ENCODE measurements at regions not wholly inside any gene's neighbourhood (a gene's known extent, or its start where the extent isn't known, plus 50 kb on each side); places are given as distances from the start of the nearest gene placed in this dataset.
"Not testable (repeated sequence)": the region's sequence is repeated elsewhere in the genome, so short reads cannot be mapped to it uniquely, and the experiment has no call there.

DNA sequence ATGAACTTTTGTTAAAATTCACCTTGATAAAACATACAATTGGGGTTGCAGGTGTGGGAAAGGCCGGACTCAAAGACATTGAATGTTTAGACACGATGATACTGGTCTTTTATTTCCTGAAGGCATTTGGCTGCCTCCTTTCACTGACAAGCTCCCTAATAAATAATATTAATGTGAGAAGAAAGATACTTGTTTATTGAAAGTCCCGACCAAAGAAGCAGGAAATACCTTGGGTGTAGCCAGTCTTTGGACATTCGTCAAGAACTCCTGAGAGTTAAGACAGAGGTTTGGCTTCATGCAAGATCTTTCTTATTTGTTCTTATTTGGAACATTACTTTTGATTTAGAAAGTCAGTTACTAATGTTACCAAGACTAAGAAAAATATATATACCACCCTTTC lies 1133.8 kb upstream of the SEL1L start:
- H3K9me3 Mint-ChIP-seq, result no peaks in the 10 kb centered on the region
- ATAC-seq (no peak), DNase-seq (no peak)
- H3K27me3 Mint-ChIP-seq (ENCODE audit: low read depth), result no peaks in the 10 kb centered on the region
- H3K4me1 Mint-ChIP-seq (ENCODE audit: low read depth), result no peaks in the 10 kb centered on the region
- no peaks in the 10 kb centered on the region for H3K36me3 Mint-ChIP-seq (ENCODE audit: insufficient read depth)
- H3K4me3 Mint-ChIP-seq, result no peak overlapping the region

- no peaks in the 10 kb centered on the region for H3K36me3 Mint-ChIP-seq (ENCODE audit: insufficient read depth)
- DNase-seq (no peak), ATAC-seq (no peak)
- H3K4me3 Mint-ChIP-seq, result no peak overlapping the region
- no peaks in the 10 kb centered on the region for H3K27me3 Mint-ChIP-seq (ENCODE audit: low read depth)
- H3K4me1 Mint-ChIP-seq (ENCODE audit: low read depth), result no peaks in the 10 kb centered on the region
- no peaks in the 10 kb centered on the region for H3K9me3 Mint-ChIP-seq
Observed at GRCh38 chr14:82676403-82676802, 1142.8 kb upstream of the SEL1L start.

DNA sequence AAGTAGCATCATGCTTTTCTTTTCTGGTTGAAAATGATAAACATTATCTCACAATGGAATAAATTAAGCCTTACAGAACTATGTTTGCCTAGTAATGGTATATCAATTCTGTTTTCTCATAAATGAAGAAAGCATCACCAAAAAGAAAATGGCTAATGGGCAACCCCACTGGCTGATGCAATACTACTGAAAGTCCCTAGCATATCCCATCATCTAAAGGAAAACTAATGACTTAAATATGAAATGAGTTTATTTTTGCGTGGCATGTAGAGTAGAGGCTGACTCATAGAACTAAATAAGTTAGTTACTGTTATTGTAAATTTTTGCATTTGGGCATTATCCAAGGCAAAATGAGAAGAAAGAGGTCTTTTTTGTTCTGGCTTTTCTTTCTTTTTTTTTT lies 1156.3 kb upstream of the SEL1L start:
- Mint-ChIP-seq H3K36me3 (ENCODE audit: insufficient read depth) (no peaks in the 10 kb centered on the region), H3K4me1 (ENCODE audit: low read depth) (no peaks in the 10 kb centered on the region), H3K4me3 (no peak overlapping the region), H3K27me3 (ENCODE audit: low read depth) (no peaks in the 10 kb centered on the region), H3K9me3 (peaks cover 2% of the 10 kb centered on the region)
- ATAC-seq (no peak), DNase-seq (no peak)

DNA sequence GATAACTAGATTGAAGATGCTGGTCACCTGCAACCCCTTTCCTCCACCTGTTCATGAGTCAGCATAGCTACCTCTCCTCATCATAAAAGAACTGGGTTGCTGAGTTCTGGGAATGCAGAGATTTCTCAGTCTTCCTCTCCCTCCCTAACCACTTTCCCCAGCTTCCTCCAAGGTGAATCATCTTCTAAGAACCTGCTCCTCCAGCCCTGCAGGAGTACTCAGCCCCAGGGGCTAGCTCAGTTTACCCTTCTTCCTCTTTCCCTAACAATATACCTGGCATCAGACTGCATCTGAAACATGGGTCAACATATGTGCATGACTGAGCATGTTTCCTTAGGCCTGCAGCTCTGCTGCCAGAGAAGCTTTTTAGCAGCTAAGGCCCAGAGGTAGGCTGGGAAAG lies 1157.5 kb upstream of the SEL1L start:
- not testable (repeated sequence) for H3K27me3 Mint-ChIP-seq (ENCODE audit: low read depth); H3K4me3 Mint-ChIP-seq; H3K4me1 Mint-ChIP-seq (ENCODE audit: low read depth); H3K9me3 Mint-ChIP-seq; DNase-seq; ATAC-seq; H3K36me3 Mint-ChIP-seq (ENCODE audit: insufficient read depth)

- ATAC-seq (no peak), DNase-seq (no peak)
- Mint-ChIP-seq H3K27me3 (ENCODE audit: low read depth) (no peaks in the 10 kb centered on the region), H3K4me1 (ENCODE audit: low read depth) (no peaks in the 10 kb centered on the region), H3K36me3 (ENCODE audit: insufficient read depth) (no peaks in the 10 kb centered on the region), H3K9me3 (peaks cover 2% of the 10 kb centered on the region), H3K4me3 (no peak overlapping the region)
Observed at GRCh38 chr14:82694820-82695219, 1161.2 kb upstream of the SEL1L start.

- Mint-ChIP-seq H3K9me3 (peaks cover 12% of the 10 kb centered on the region), H3K27me3 (ENCODE audit: low read depth) (no peaks in the 10 kb centered on the region), H3K4me3 (no peak overlapping the region), H3K4me1 (ENCODE audit: low read depth) (no peaks in the 10 kb centered on the region), H3K36me3 (ENCODE audit: insufficient read depth) (no peaks in the 10 kb centered on the region)
- ATAC-seq (no peak), DNase-seq (no peak)
Observed at GRCh38 chr14:82704218-82704617, 1170.6 kb upstream of the SEL1L start.

DNA sequence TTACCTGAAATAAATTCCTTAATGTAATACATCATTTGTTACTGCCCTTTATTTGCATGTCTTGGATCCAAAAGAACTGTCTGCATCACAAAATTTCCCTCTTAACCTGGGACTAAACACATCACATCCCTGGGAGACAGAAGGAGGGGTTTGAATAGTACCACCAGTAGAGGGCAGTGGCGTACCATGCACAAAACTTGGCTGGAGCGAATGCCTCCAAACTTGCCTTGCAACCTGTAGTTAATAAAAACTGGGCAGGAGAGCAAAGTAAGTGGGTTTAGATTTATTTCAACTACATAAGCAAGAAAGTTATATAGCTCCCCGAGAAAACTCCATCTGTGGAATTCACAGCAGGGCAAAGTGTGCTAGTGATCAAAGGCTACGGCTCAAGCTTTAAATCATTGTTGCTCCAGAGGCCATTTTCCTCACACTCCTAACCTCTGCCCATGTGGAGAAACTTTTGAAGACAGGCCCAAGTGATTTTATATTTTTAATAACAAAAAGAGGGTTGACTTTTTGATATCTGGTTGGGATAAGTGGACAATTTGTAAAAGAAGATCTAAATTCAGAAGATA lies 1176.7 kb upstream of the SEL1L start:
- H3K4me3 Mint-ChIP-seq, result no peak overlapping the region
- no peaks in the 10 kb centered on the region for H3K9me3 Mint-ChIP-seq
- no peaks in the 10 kb centered on the region for H3K4me1 Mint-ChIP-seq (ENCODE audit: low read depth)
- no peaks in the 10 kb centered on the region for H3K27me3 Mint-ChIP-seq (ENCODE audit: low read depth)
- DNase-seq, result no peak
- no peak for ATAC-seq
- no peaks in the 10 kb centered on the region for H3K36me3 Mint-ChIP-seq (ENCODE audit: insufficient read depth)

DNA sequence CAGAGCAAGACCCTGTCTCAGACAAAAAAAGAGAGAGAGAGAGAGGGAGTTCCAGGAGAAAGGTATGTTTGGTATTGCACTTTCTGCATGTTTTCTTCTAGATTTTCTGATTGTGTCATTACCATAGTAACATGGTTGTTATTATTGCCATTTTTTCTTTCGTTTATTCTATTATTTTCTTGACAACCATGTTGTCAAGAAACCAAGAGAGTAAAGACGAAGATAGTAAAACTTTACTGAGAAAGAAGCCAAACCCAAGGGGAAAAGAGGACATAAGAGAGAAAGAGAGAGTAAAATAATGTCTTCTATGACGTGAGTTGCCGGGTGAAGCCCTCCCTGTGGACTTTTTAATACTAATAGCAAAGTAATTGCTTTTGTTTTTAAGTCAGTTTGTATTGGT lies 1186.0 kb upstream of the SEL1L start:
- DNase-seq (no peak), ATAC-seq (no peak)
- H3K9me3 Mint-ChIP-seq, result peaks cover 17% of the 10 kb centered on the region
- H3K4me3 Mint-ChIP-seq, result no peak overlapping the region
- no peaks in the 10 kb centered on the region for H3K4me1 Mint-ChIP-seq (ENCODE audit: low read depth)
- no peaks in the 10 kb centered on the region for H3K27me3 Mint-ChIP-seq (ENCODE audit: low read depth)
- H3K36me3 Mint-ChIP-seq (ENCODE audit: insufficient read depth), result no peaks in the 10 kb centered on the region

DNA sequence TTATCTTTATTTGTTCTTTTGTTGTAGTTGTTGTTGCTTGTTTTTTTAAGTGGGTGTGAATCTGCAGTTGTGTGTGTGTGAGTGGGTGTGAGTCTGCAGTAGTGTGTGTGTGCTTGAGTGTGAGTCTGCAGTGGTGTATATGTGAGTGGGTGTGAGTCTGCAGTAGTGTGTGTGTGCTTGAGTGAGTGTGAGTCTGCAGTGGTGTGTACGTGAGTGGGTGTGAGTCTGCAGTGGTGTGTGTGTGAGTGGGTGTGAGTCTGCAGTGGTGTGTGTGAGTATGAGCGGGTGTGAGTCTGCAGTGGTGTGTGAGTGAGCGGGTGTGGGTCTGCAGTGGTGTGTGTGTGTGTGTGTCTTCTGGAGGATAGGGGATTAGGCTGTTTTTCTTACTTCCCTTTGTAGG lies 1186.8 kb upstream of the SEL1L start:
- H3K4me1 Mint-ChIP-seq (ENCODE audit: low read depth), result no peaks in the 10 kb centered on the region
- DNase-seq (no peak), ATAC-seq (no peak)
- H3K27me3 Mint-ChIP-seq (ENCODE audit: low read depth), result no peaks in the 10 kb centered on the region
- no peaks in the 10 kb centered on the region for H3K36me3 Mint-ChIP-seq (ENCODE audit: insufficient read depth)
- H3K4me3 Mint-ChIP-seq, result no peak overlapping the region
- H3K9me3 Mint-ChIP-seq, result peaks cover 22% of the 10 kb centered on the region

DNA sequence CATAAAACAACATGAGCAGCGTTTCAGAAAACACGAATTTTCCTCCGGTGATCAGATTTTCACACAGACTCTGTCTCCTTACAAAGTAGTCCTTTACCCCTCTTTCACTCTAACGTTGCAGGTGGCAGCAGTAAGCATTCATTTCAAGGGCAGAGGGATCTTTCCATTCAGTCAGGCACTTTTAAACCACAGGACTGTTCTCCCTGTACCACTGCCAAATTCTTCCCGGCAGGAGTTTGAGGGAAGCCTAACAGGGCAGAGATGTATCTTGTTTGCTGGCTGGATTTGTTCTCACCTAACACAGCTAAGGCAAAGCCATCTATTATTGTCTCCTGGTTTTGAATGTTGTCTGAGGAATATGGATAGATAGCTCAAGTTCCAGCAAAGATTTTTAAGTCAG lies 1187.3 kb upstream of the SEL1L start:
- DNase-seq (no peak), ATAC-seq (no peak)
- Mint-ChIP-seq H3K4me1 (ENCODE audit: low read depth) (no peaks in the 10 kb centered on the region), H3K36me3 (ENCODE audit: insufficient read depth) (no peaks in the 10 kb centered on the region), H3K9me3 (peaks cover 22% of the 10 kb centered on the region), H3K4me3 (no peak overlapping the region), H3K27me3 (ENCODE audit: low read depth) (no peaks in the 10 kb centered on the region)

- no peaks in the 10 kb centered on the region for H3K27me3 Mint-ChIP-seq (ENCODE audit: low read depth)
- H3K4me1 Mint-ChIP-seq (ENCODE audit: low read depth), result no peaks in the 10 kb centered on the region
- DNase-seq, result no peak
- ATAC-seq, result no peak
- H3K9me3 Mint-ChIP-seq, result peaks cover 30% of the 10 kb centered on the region
- no peak overlapping the region for H3K4me3 Mint-ChIP-seq
- no peaks in the 10 kb centered on the region for H3K36me3 Mint-ChIP-seq (ENCODE audit: insufficient read depth)
Observed at GRCh38 chr14:82724316-82724715, 1190.7 kb upstream of the SEL1L start.

DNA sequence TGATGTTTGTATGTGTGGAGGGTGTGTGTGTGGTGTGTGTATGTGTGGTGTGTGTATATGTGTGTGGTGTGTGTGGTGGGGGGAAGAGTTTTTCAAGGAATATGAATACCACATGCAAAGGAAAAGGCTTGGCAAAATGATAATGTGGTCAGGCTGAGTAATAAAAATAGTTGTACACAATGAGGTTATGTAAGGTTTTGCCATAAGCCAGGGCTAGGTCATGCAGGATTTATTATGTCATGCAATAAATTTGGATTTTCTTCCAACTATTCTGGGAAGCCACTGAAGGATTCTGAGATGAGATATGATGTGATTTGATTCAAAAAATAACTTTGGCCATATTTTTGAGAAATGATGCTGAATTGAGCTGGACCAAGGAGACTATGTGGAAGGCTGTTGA lies 1191.6 kb upstream of the SEL1L start:
- H3K4me3 Mint-ChIP-seq, result no peak overlapping the region
- H3K36me3 Mint-ChIP-seq (ENCODE audit: insufficient read depth), result no peaks in the 10 kb centered on the region
- ATAC-seq, result no peak
- H3K9me3 Mint-ChIP-seq, result peaks cover 27% of the 10 kb centered on the region
- no peak for DNase-seq
- H3K4me1 Mint-ChIP-seq (ENCODE audit: low read depth), result no peaks in the 10 kb centered on the region
- no peaks in the 10 kb centered on the region for H3K27me3 Mint-ChIP-seq (ENCODE audit: low read depth)

GRCh38 chr14:82731526-82731925 lies 1197.9 kb upstream of the SEL1L start:
- Mint-ChIP-seq H3K4me3 (no peak overlapping the region), H3K36me3 (ENCODE audit: insufficient read depth) (no peaks in the 10 kb centered on the region), H3K9me3 (peaks cover 26% of the 10 kb centered on the region), H3K27me3 (ENCODE audit: low read depth) (no peaks in the 10 kb centered on the region), H3K4me1 (ENCODE audit: low read depth) (no peaks in the 10 kb centered on the region)
- DNase-seq (no peak), ATAC-seq (no peak)

GRCh38 chr14:82740547-82740946 lies 1206.9 kb upstream of the SEL1L start:
- H3K36me3 Mint-ChIP-seq (ENCODE audit: insufficient read depth), result no peaks in the 10 kb centered on the region
- H3K4me1 Mint-ChIP-seq (ENCODE audit: low read depth), result no peaks in the 10 kb centered on the region
- no peak overlapping the region for H3K4me3 Mint-ChIP-seq
- peaks cover 20% of the 10 kb centered on the region for H3K9me3 Mint-ChIP-seq
- no peak for ATAC-seq
- no peaks in the 10 kb centered on the region for H3K27me3 Mint-ChIP-seq (ENCODE audit: low read depth)
- DNase-seq, result no peak

GRCh38 chr14:82755476-82755875 lies 1221.8 kb upstream of the SEL1L start:
- Mint-ChIP-seq H3K9me3 (no peaks in the 10 kb centered on the region), H3K36me3 (ENCODE audit: insufficient read depth) (no peaks in the 10 kb centered on the region), H3K4me3 (no peak overlapping the region), H3K4me1 (ENCODE audit: low read depth) (no peaks in the 10 kb centered on the region), H3K27me3 (ENCODE audit: low read depth) (no peaks in the 10 kb centered on the region)
- no peak for ATAC-seq
- DNase-seq, result no peak

- ATAC-seq (no peak), DNase-seq (no peak)
- Mint-ChIP-seq H3K9me3 (no peaks in the 10 kb centered on the region), H3K4me1 (ENCODE audit: low read depth) (no peaks in the 10 kb centered on the region), H3K27me3 (ENCODE audit: low read depth) (no peaks in the 10 kb centered on the region), H3K4me3 (no peak overlapping the region), H3K36me3 (ENCODE audit: insufficient read depth) (no peaks in the 10 kb centered on the region)
Observed at GRCh38 chr14:82755923-82756322, 1222.3 kb upstream of the SEL1L start.
